SK-N-SH (cell line): ENCODE measurements at regions not wholly inside any gene's neighbourhood (a gene's known extent, or its start where the extent isn't known, plus 50 kb on each side); places are given as distances from the start of the nearest gene placed in this dataset.

Source experiments
- CTCF ChIA-PET: fragments of 300-600, 350-600 bp; formaldehyde crosslinking; extraction: SDS; loops from one replicate; lab custom pipeline; 2021; lab: Yijun Ruan, JAX
- POLR2A ChIA-PET: fragments of 350-600 bp; sonication (Branson Sonifier 250); formaldehyde crosslinking; extraction: SDS; loops from one replicate; lab custom pipeline; 2020; ENCODE audit warnings: antibody characterized with exemption, inconsistent platforms; lab: Yijun Ruan, JAX
- DNase-seq: peaks from one replicate; pipeline ENCODE4 v3.0.0; 2012
- H2AFZ ChIP-seq: fragments of 200-600 bp; sonication (generic); 2 replicates; pipeline ENCODE4 v1.8.1; 2016; ENCODE audit warnings: antibody characterized with exemption, mild to moderate bottlenecking, low read depth
- H3F3A ChIP-seq: fragments of 200-600 bp; sonication (generic); replicated peaks from 2 replicates; pipeline ENCODE3; 2016; ENCODE audit warnings: antibody characterized with exemption, mild to moderate bottlenecking; ENCODE audit not compliant: insufficient read depth
- H3K27ac ChIP-seq, 2 experiments: fragments of 200-500 bp in 1 of 2; fragments of 200-600 bp in 1 of 2; sonication (Bioruptor generic) in 1 of 2; sonication (generic), shearing (Covaris generic) in 1 of 2; 2 replicates each; pipeline versions ENCODE4 v1.5.1 to v1.6.1; 2014 to 2016; ENCODE audit warnings: low read depth in 2 of 2, inconsistent platforms in 1 of 2, low read length in 1 of 2, mild to moderate bottlenecking in 1 of 2, mixed read lengths in 1 of 2
- H3K27me3 ChIP-seq: fragments of 200-600 bp; sonication (generic), shearing (Covaris generic); 2 replicates; pipeline ENCODE4 v1.6.1; 2016; ENCODE audit warnings: mixed run types; ENCODE audit not compliant: insufficient read depth
- H3K36me3 ChIP-seq, 2 experiments: fragments of 200-500 bp in 1 of 2; fragments of 200-600 bp in 1 of 2; sonication (Bioruptor generic) in 1 of 2; sonication (generic) in 1 of 2; replicated peaks in 1 of 2; 2 replicates each; pipeline versions ENCODE3 to v1.5.1; 2014 to 2016; ENCODE audit warnings: low read length in 1 of 2, mild to moderate bottlenecking in 1 of 2; ENCODE audit not compliant: insufficient read depth in 2 of 2, control insufficient read depth in 1 of 2
- H3K4me1 ChIP-seq, 2 experiments: fragments of 200-500 bp in 1 of 2; fragments of 200-600 bp in 1 of 2; sonication (Bioruptor generic) in 1 of 2; sonication (generic), shearing (Covaris generic) in 1 of 2; 2 replicates each; pipeline versions ENCODE4 v1.5.1 to v1.6.1; 2014 to 2016; ENCODE audit warnings: low read depth in 1 of 2, low read length in 1 of 2, mixed run types in 1 of 2; ENCODE audit not compliant: insufficient read depth in 2 of 2, control insufficient read depth in 1 of 2
- H3K4me2 ChIP-seq: fragments of 200-600 bp; sonication (generic), shearing (Covaris generic); 2 replicates; pipeline ENCODE4 v1.6.1; 2017; ENCODE audit warnings: mixed run types
- H3K4me3 ChIP-seq, 2 experiments: fragments of 200-500 bp in 1 of 2; fragments of 200-600 bp in 1 of 2; sonication (Bioruptor generic) in 1 of 2; sonication (generic), shearing (Covaris generic) in 1 of 2; 2 replicates each; pipeline versions ENCODE4 v1.5.1 to v1.8.1; 2014 to 2016; ENCODE audit warnings: low read depth in 2 of 2, inconsistent platforms in 1 of 2, low read length in 1 of 2, mild to moderate bottlenecking in 1 of 2, mixed read lengths in 1 of 2, moderate library complexity in 1 of 2
- H3K79me2 ChIP-seq: fragments of 200-600 bp; sonication (generic); 2 replicates; pipeline ENCODE4 v1.8.1; 2017; ENCODE audit warnings: mild to moderate bottlenecking; ENCODE audit not compliant: insufficient read depth
- H3K9ac ChIP-seq: fragments of 200-600 bp; sonication (generic); 2 replicates; pipeline ENCODE4 v1.6.1; 2017; ENCODE audit warnings: mixed run types
- H3K9me2 ChIP-seq: fragments of 200-600 bp; sonication (generic); 2 replicates; pipeline ENCODE4 v1.6.1; 2017; ENCODE audit warnings: mixed run types
- H3K9me3 ChIP-seq: fragments of 200-600 bp; sonication (generic); 2 replicates; pipeline ENCODE4 v1.6.1; 2017; ENCODE audit warnings: mixed run types, mild to moderate bottlenecking, moderate library complexity
- H4K20me1 ChIP-seq: fragments of 200-600 bp; sonication (generic); 2 replicates; pipeline ENCODE4 v1.6.1; 2017; ENCODE audit warnings: mild to moderate bottlenecking, mixed run types; ENCODE audit not compliant: insufficient read depth
- ELF1 ChIP-seq: IDR thresholded peaks from 2 replicates; pipeline ENCODE4 v1.4.0; 2012
- EZH2phosphoT487 ChIP-seq: fragments of 200-600 bp; sonication (generic); IDR thresholded peaks from 2 replicates; pipeline ENCODE4 v1.6.1; 2017; ENCODE audit warnings: low read depth, mixed run types, mild to moderate bottlenecking, antibody characterized with exemption, moderate library complexity, borderline replicate concordance
- FOSL2 ChIP-seq: IDR thresholded peaks from 2 replicates; pipeline ENCODE4 v1.4.0; 2012; ENCODE audit warnings: low read depth, mild to moderate bottlenecking, moderate library complexity, borderline replicate concordance
- GABPA ChIP-seq: IDR thresholded peaks from 2 replicates; pipeline ENCODE4 v1.4.0; 2012; ENCODE audit warnings: low read depth, mild to moderate bottlenecking
- JUND ChIP-seq: IDR thresholded peaks from 2 replicates; pipeline ENCODE4 v1.4.0; 2012
- NRF1 ChIP-seq: IDR thresholded peaks from 2 replicates; pipeline ENCODE4 v1.6.1; 2012; ENCODE audit warnings: low read depth, mild to moderate bottlenecking, low read length
- POLR2AphosphoS5 ChIP-seq: IDR thresholded peaks from 2 replicates; pipeline ENCODE4 v1.6.1; 2012; ENCODE audit warnings: low read depth, low read length
- RAD21 ChIP-seq: IDR thresholded peaks from 2 replicates; pipeline ENCODE4 v1.6.1; 2012; ENCODE audit warnings: mild to moderate bottlenecking, low read length
- RCOR1 ChIP-seq: fragments of 150-350 bp; IDR thresholded peaks from 2 replicates; pipeline ENCODE4 v1.6.1; 2017; ENCODE audit warnings: antibody characterized with exemption, low read length
- SIN3A ChIP-seq: IDR thresholded peaks from 2 replicates; pipeline ENCODE4 v1.6.1; 2012; ENCODE audit warnings: low read depth, mild to moderate bottlenecking, low read length, moderate library complexity, borderline replicate concordance
- TCF12 ChIP-seq: IDR thresholded peaks from 2 replicates; pipeline ENCODE4 v1.4.0; 2012
- YY1 ChIP-seq: IDR thresholded peaks from 2 replicates; pipeline ENCODE4 v1.4.0; 2012; ENCODE audit warnings: low read depth, mild to moderate bottlenecking
- WGBS: methylation state at CpG from one replicate; pipeline ENCODE4 v1.1.6; 2017; ENCODE audit warnings: low lambda C conversion rate; 5-methylcytosine and 5-hydroxymethylcytosine counted together
- TF ChIP-seq, protein P1 (sequence below): fragments of 200-600 bp; sonication (generic); IDR thresholded peaks from 2 replicates; pipeline ENCODE4 v1.6.1; 2017; ENCODE audit warnings: antibody characterized with exemption, mild to moderate bottlenecking, moderate library complexity
- TF ChIP-seq, protein P2 (sequence below): IDR thresholded peaks from 2 replicates; pipeline ENCODE4 v1.6.1; 2012; ENCODE audit warnings: mild to moderate bottlenecking, low read depth, low read length, moderate library complexity

DNA sequence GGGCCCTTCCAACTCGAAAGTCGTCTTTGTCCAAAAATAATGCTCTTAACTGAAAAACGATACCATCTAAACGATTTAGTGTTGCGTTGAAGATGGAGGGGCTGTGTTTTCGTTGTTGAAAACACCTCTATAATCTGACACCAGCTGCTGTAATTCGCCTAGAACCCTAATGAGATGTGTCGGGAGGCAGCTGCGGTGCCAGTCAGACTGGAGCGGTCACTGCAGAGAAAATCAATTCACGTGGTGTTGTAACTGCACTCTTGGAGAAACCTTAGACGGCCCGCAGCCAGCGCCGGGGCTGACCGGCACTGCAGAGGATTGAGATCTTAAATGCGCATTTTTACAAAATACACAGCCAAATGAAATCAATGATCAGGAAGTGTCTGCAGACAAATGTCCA lies 339.1 kb downstream of the ZNF536 start:
- H3K4me2 ChIP-seq = no peak overlapping the region
- no peak overlapping the region for H3K4me3 ChIP-seq
- no peaks in the 10 kb centered on the region for H3F3A ChIP-seq
- H3K4me1 ChIP-seq = peaks cover 0 to 5% of the 10 kb centered on the region in 2 experiments; a peak in 1 of 4 replicates
- TF ChIP-seq RAD21 (no peak), FOSL2 (no peak), GABPA (no peak), RCOR1 (no peak), JUND (no peak)
- TF ChIP-seq, protein P1, sequence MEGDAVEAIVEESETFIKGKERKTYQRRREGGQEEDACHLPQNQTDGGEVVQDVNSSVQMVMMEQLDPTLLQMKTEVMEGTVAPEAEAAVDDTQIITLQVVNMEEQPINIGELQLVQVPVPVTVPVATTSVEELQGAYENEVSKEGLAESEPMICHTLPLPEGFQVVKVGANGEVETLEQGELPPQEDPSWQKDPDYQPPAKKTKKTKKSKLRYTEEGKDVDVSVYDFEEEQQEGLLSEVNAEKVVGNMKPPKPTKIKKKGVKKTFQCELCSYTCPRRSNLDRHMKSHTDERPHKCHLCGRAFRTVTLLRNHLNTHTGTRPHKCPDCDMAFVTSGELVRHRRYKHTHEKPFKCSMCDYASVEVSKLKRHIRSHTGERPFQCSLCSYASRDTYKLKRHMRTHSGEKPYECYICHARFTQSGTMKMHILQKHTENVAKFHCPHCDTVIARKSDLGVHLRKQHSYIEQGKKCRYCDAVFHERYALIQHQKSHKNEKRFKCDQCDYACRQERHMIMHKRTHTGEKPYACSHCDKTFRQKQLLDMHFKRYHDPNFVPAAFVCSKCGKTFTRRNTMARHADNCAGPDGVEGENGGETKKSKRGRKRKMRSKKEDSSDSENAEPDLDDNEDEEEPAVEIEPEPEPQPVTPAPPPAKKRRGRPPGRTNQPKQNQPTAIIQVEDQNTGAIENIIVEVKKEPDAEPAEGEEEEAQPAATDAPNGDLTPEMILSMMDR = no peak
- TF ChIP-seq, protein P2, sequence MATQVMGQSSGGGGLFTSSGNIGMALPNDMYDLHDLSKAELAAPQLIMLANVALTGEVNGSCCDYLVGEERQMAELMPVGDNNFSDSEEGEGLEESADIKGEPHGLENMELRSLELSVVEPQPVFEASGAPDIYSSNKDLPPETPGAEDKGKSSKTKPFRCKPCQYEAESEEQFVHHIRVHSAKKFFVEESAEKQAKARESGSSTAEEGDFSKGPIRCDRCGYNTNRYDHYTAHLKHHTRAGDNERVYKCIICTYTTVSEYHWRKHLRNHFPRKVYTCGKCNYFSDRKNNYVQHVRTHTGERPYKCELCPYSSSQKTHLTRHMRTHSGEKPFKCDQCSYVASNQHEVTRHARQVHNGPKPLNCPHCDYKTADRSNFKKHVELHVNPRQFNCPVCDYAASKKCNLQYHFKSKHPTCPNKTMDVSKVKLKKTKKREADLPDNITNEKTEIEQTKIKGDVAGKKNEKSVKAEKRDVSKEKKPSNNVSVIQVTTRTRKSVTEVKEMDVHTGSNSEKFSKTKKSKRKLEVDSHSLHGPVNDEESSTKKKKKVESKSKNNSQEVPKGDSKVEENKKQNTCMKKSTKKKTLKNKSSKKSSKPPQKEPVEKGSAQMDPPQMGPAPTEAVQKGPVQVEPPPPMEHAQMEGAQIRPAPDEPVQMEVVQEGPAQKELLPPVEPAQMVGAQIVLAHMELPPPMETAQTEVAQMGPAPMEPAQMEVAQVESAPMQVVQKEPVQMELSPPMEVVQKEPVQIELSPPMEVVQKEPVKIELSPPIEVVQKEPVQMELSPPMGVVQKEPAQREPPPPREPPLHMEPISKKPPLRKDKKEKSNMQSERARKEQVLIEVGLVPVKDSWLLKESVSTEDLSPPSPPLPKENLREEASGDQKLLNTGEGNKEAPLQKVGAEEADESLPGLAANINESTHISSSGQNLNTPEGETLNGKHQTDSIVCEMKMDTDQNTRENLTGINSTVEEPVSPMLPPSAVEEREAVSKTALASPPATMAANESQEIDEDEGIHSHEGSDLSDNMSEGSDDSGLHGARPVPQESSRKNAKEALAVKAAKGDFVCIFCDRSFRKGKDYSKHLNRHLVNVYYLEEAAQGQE = no peak
- H3K79me2 ChIP-seq = no peaks in the 10 kb centered on the region
- DNase-seq = peak; percentile 26
- ChIA-PET CTCF (interaction anchor here (0.8 to 1.8 kb wide), 6 partner anchors 8 to 41 kb away, joined by 3 to 4 read pairs (median 4); no protein-coding TSS in a partner anchor), POLR2A (no interaction called here)
- H4K20me1 ChIP-seq = no peaks in the 10 kb centered on the region
- 44% methylated on average over 17 of the region's 17 CpGs for WGBS
- H3K27ac ChIP-seq = no peak overlapping the region
- no peaks in the 10 kb centered on the region for H3K27me3 ChIP-seq
- H3K9me2 ChIP-seq = no peaks in the 10 kb centered on the region
- no peak overlapping the region for H3K9ac ChIP-seq
- H3K36me3 ChIP-seq = no peaks in the 10 kb centered on the region
- H3K9me3 ChIP-seq = no peaks in the 10 kb centered on the region
- no peak overlapping the region for H2AFZ ChIP-seq

DNA sequence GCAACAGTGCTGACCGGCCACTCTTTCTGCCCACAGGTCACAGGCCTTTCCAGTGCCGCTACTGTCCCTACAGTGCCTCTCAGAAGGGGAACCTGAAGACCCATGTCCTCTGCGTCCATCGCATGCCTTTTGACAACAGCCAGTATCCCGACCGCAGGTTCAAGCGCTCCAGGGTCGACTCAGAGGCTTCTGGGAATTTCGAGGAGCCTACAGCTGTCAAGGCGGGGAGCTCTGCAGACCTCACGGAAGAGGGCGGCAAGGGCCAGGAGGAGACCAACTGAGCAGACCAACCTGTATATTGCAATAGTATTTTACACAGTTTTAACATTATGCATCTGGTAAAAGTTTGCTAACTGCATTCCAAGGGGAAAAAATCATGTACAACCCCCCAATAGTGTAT lies 338.5 kb downstream of the ZNF536 start:
- Histone ChIP-seq H3K9me2 (no peaks in the 10 kb centered on the region), H3K27me3 (no peaks in the 10 kb centered on the region), H3K9ac (no peak overlapping the region), H3F3A (no peaks in the 10 kb centered on the region), H2AFZ (no peak overlapping the region), H3K36me3 (no peaks in the 10 kb centered on the region), H3K4me3 (no peak overlapping the region), H3K9me3 (no peaks in the 10 kb centered on the region), H3K4me2 (no peak overlapping the region), H3K27ac (no peak overlapping the region), H3K79me2 (no peaks in the 10 kb centered on the region), H3K4me1 (peaks cover 0 to 5% of the 10 kb centered on the region in 2 experiments; a peak in 1 of 4 replicates), H4K20me1 (no peaks in the 10 kb centered on the region)
- TF ChIP-seq, protein P1 = no peak
- TF ChIP-seq YY1 (no peak), JUND (no peak), TCF12 (no peak), POLR2AphosphoS5 (no peak), FOSL2 (no peak), ELF1 (no peak), EZH2phosphoT487 (no peak), NRF1 (no peak), SIN3A (no peak)
- ChIA-PET POLR2A (no interaction called here), CTCF (interaction anchor here (0.9 to 1.8 kb wide), 6 partner anchors 8 to 1513 kb away, joined by 3 to 5 read pairs (median 4); no protein-coding TSS in a partner anchor)
- no peak for DNase-seq
- 53% methylated on average over 12 of the region's 12 CpGs for WGBS
